HG02623 (cell line): ENCODE measurements at regions not wholly inside any gene's neighbourhood (a gene's known extent, or its start where the extent isn't known, plus 50 kb on each side); places are given as distances from the start of the nearest gene placed in this dataset.
A peak's percentile ranks its signal among the peaks of the same experiment; 100 is the strongest.
"Not testable (repeated sequence)": the region's sequence is repeated elsewhere in the genome, so short reads cannot be mapped to it uniquely, and the experiment has no call there.

ENCODE experiments used
- ATAC-seq: cut with Tn5 transposase; IDR thresholded peaks from one replicate; pipeline ENCODE4 v1.9.1; 2021; ENCODE audit warnings: moderate library complexity; ENCODE audit not compliant: unreplicated experiment

- ATAC-seq, result no peak
These were observed 270.9 kb upstream of the DUSP10 start for GRCh38 chr1:222012816-222013215.

GRCh38 chr1:222010306-222010705 is 268.4 kb upstream of the DUSP10 start:
- ATAC-seq, result no peak

- ATAC-seq, result peak; percentile 68
These were observed 267.3 kb upstream of the DUSP10 start for GRCh38 chr1:222009105-222009730.

GRCh38 chr1:222006715-222007114 is 264.8 kb upstream of the DUSP10 start:
- no peak for ATAC-seq

GRCh38 chr1:222004784-222005183 is 262.9 kb upstream of the DUSP10 start:
- no peak for ATAC-seq

- ATAC-seq, result no peak
These were observed 262.1 kb upstream of the DUSP10 start for GRCh38 chr1:222004034-222004433.

- ATAC-seq, result no peak
These were observed 260.6 kb upstream of the DUSP10 start for GRCh38 chr1:222002503-222002902.

GRCh38 chr1:222000131-222000530 is 258.2 kb upstream of the DUSP10 start:
- ATAC-seq, result no peak

- no peak for ATAC-seq
These were observed 256.9 kb upstream of the DUSP10 start for GRCh38 chr1:221998781-221999180.

GRCh38 chr1:221998186-221998612 is 256.3 kb upstream of the DUSP10 start:
- ATAC-seq, result no peak

- not testable (repeated sequence) for ATAC-seq
These were observed 255.1 kb upstream of the DUSP10 start for GRCh38 chr1:221997012-221997411.

- no peak for ATAC-seq
These were observed 253.1 kb upstream of the DUSP10 start for GRCh38 chr1:221994939-221995338.

GRCh38 chr1:221994274-221994698 is 252.4 kb upstream of the DUSP10 start:
- peak; percentile 63 for ATAC-seq

- no peak for ATAC-seq
These were observed 251.6 kb upstream of the DUSP10 start for GRCh38 chr1:221993444-221993948.

GRCh38 chr1:221992427-221992826 is 250.5 kb upstream of the DUSP10 start:
- ATAC-seq, result peak; percentile 36

GRCh38 chr1:221991221-221991620 is 249.3 kb upstream of the DUSP10 start:
- no peak for ATAC-seq

- no peak for ATAC-seq
These were observed 247.9 kb upstream of the DUSP10 start for GRCh38 chr1:221989741-221990140.

GRCh38 chr1:221988829-221989228 is 246.9 kb upstream of the DUSP10 start:
- ATAC-seq, result no peak

GRCh38 chr1:221987860-221988520 is 246.1 kb upstream of the DUSP10 start:
- ATAC-seq, result no peak

- no peak for ATAC-seq
These were observed 241.6 kb upstream of the DUSP10 start for GRCh38 chr1:221983444-221983843.

- ATAC-seq, result no peak
These were observed 239.6 kb upstream of the DUSP10 start for GRCh38 chr1:221981461-221981860.

- no peak for ATAC-seq
These were observed 237.6 kb upstream of the DUSP10 start for GRCh38 chr1:221979444-221980032.
